IPS-18a (cell line): ENCODE measurements at regions not wholly inside any gene's neighbourhood (a gene's known extent, or its start where the extent isn't known, plus 50 kb on each side); places are given as distances from the start of the nearest gene placed in this dataset.

ENCODE experiments used
- H3K27ac ChIP-seq: one replicate; pipeline ENCODE4 v1.5.1; 2013; ENCODE audit warnings: low read length
- H3K27me3 ChIP-seq: one replicate; pipeline ENCODE4 v1.6.1; 2013; ENCODE audit warnings: mild to moderate bottlenecking, low read length; ENCODE audit not compliant: control insufficient read depth, insufficient read depth
- H3K36me3 ChIP-seq: one replicate; pipeline ENCODE4 v1.6.1; 2013; ENCODE audit warnings: low read depth, low read length; ENCODE audit not compliant: control insufficient read depth
- H3K4me1 ChIP-seq: one replicate; pipeline ENCODE4 v1.6.1; 2013; ENCODE audit warnings: low read depth, low read length; ENCODE audit not compliant: control insufficient read depth
- H3K4me3 ChIP-seq: one replicate; pipeline ENCODE4 v1.5.1; 2013; ENCODE audit warnings: low read length
- H3K9ac ChIP-seq: one replicate; pipeline ENCODE4 v1.6.1; 2013; ENCODE audit warnings: mild to moderate bottlenecking, low read length, moderate library complexity
- H3K9me3 ChIP-seq: one replicate; pipeline ENCODE4 v1.6.1; 2013; ENCODE audit warnings: low read depth, low read length; ENCODE audit not compliant: control insufficient read depth

- Histone ChIP-seq H3K9ac (no peak overlapping the region), H3K4me3 (no peak overlapping the region), H3K4me1 (no peaks in the 10 kb centered on the region), H3K27ac (no peak overlapping the region), H3K27me3 (no peaks in the 10 kb centered on the region), H3K9me3 (no peaks in the 10 kb centered on the region), H3K36me3 (no peaks in the 10 kb centered on the region)
Observed at GRCh38 chr5:67333171-67333570, 136.6 kb upstream of the CD180 start.

DNA sequence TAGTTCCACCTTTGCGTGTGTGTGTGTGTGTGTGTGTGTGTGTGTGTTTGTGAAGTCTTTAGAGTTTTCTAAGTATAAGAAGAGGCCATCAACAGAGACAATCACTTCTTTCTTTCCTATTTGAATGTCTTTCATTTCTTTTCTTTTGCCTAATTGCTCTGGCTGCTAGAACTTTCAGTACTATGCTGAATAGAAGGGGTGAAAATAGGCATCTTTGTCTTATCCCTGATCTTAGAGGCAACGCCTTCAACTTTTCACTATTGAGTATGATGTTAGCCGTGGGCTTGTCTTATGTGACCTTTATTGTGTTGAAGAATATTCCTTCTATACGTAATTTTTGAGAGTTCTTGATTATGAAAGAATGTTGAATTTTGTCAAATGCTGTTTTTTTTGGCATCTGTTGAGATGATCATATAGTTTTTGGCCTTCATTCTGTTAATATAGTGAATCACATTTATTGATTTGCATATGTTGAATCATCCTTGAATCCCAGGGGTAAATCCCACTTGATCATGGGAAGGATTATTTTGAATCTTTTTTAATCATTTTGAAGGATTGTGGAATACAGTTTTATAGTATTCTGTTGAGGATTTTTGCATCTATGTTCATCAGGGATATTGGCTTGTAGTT is 134.8 kb upstream of the CD180 start:
- no peaks in the 10 kb centered on the region for H3K36me3 ChIP-seq
- no peaks in the 10 kb centered on the region for H3K4me1 ChIP-seq
- no peak overlapping the region for H3K9ac ChIP-seq
- H3K27ac ChIP-seq = no peak overlapping the region
- no peaks in the 10 kb centered on the region for H3K27me3 ChIP-seq
- no peak overlapping the region for H3K4me3 ChIP-seq
- no peaks in the 10 kb centered on the region for H3K9me3 ChIP-seq

DNA sequence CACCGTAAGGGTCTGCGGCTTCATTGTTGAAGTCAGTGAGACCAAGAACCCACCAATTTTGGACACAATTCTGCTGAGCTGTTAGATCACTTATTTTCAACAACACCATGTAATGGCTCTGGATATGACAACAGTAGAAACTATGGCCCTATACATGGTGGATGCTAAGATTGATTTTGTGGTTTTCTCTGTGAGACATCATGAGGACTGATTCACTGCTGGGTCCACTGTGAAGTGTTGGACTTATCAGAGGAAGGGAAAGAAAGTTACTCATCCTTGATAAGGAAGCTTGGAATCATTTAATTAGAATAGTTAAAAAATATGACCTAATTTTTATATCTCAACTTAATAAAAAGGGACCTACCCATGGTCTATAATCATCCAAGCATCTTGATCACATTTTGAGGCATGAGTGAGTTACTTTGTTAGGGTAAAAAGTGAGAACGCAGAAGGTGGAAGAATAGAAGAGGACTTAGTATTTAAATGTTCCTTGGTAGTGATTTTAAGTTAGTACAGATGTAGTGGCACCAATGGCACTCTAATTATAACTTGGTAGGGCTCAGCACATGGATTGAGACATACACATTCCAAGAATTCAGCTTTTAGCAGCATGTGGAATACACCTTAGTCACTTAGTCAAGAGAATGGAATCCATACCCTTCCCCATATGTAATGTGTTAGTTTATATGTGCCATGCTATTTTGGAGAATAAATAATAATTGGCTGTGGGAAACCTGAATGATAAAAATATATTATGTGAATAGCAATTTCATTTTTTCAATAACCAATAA is 123.5 kb upstream of the CD180 start:
- no peak overlapping the region for H3K4me3 ChIP-seq
- H3K27me3 ChIP-seq = no peaks in the 10 kb centered on the region
- H3K9ac ChIP-seq = no peak overlapping the region
- H3K4me1 ChIP-seq = no peaks in the 10 kb centered on the region
- no peak overlapping the region for H3K27ac ChIP-seq
- H3K9me3 ChIP-seq = no peaks in the 10 kb centered on the region
- H3K36me3 ChIP-seq = no peaks in the 10 kb centered on the region

- Histone ChIP-seq H3K27ac (no peak overlapping the region), H3K9ac (no peak overlapping the region), H3K36me3 (no peaks in the 10 kb centered on the region), H3K27me3 (no peaks in the 10 kb centered on the region), H3K4me1 (no peaks in the 10 kb centered on the region), H3K4me3 (no peak overlapping the region), H3K9me3 (no peaks in the 10 kb centered on the region)
Observed at GRCh38 chr5:67318746-67319145, 122.1 kb upstream of the CD180 start.

DNA sequence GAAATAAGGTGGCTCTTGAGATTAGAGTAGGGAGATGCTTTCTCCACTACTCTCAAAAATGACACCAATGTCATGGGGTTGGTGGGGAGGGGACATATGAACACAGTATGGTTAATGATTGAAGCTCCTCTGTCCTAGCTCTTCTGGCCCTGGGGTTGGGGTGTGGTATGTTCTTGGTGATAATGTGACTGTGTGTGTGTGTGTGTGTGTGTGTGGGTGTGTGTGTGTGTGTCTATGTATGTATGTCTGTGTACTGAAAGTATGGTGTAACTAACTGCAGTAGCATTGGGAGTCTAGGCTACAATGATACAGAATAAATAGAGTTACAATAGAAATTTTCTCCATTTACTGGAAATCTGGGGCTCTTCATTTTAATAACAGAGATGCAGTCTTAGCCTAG is 121.0 kb upstream of the CD180 start:
- no peaks in the 10 kb centered on the region for H3K4me1 ChIP-seq
- H3K4me3 ChIP-seq = no peak overlapping the region
- H3K27me3 ChIP-seq = no peaks in the 10 kb centered on the region
- no peak overlapping the region for H3K9ac ChIP-seq
- H3K27ac ChIP-seq = no peak overlapping the region
- H3K36me3 ChIP-seq = no peaks in the 10 kb centered on the region
- H3K9me3 ChIP-seq = no peaks in the 10 kb centered on the region

DNA sequence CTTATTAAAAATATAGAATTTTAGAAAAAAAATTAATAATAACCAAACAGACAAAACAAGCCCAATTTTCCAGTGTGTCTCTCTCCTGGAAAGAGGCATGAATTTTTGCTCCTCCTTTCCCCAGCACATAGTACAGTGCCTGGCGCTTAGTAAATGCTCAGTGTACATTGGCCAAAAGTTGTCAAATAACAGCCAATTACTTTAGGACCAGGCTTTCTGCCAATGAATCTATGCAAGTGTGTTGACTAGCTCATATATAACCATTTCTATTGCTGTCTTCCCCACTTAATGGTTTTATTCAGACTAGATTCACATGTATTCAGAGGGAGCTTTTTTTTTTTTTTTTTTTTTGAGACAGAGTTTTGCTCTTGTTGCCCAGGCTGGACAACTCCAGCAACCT is 120.1 kb upstream of the CD180 start:
- H3K9ac ChIP-seq = no peak overlapping the region

GRCh38 chr5:67315082-67315989 is 118.7 kb upstream of the CD180 start:
- H3K27me3 ChIP-seq = no peaks in the 10 kb centered on the region
- H3K27ac ChIP-seq = no peak overlapping the region
- no peaks in the 10 kb centered on the region for H3K4me1 ChIP-seq
- no peaks in the 10 kb centered on the region for H3K36me3 ChIP-seq
- H3K9ac ChIP-seq = no peak overlapping the region
- H3K4me3 ChIP-seq = no peak overlapping the region
- H3K9me3 ChIP-seq = no peaks in the 10 kb centered on the region

More for the DNA sequence above, 120.1 kb upstream of the CD180 start:
- H3K36me3 ChIP-seq = no peaks in the 10 kb centered on the region
- H3K27ac ChIP-seq = no peak overlapping the region
- H3K9me3 ChIP-seq = no peaks in the 10 kb centered on the region
- H3K4me1 ChIP-seq = no peaks in the 10 kb centered on the region
- H3K4me3 ChIP-seq = no peak overlapping the region
- H3K27me3 ChIP-seq = no peaks in the 10 kb centered on the region

DNA sequence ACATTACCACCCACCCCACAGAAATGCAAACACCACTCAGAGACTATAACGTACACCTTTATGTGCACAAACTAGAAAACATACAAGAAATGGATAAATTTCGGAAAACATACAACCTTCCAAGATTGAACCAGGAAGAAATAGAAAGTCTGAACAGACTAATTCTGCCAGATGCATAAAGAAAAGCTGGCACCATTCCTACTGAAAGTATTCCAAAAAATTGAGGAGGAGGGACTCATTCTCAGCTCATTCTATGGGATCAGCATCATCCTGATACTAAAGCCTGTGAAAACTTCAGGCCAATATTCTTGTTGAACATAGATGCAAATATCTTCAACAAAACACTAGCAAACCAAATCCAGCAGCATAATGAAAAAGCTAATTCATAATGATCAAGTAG is 115.1 kb upstream of the CD180 start:
- H3K36me3 ChIP-seq = no peaks in the 10 kb centered on the region
- no peaks in the 10 kb centered on the region for H3K4me1 ChIP-seq
- H3K9ac ChIP-seq = no peak overlapping the region
- H3K4me3 ChIP-seq = no peak overlapping the region
- no peaks in the 10 kb centered on the region for H3K27me3 ChIP-seq
- no peaks in the 10 kb centered on the region for H3K9me3 ChIP-seq
- H3K27ac ChIP-seq = no peak overlapping the region

DNA sequence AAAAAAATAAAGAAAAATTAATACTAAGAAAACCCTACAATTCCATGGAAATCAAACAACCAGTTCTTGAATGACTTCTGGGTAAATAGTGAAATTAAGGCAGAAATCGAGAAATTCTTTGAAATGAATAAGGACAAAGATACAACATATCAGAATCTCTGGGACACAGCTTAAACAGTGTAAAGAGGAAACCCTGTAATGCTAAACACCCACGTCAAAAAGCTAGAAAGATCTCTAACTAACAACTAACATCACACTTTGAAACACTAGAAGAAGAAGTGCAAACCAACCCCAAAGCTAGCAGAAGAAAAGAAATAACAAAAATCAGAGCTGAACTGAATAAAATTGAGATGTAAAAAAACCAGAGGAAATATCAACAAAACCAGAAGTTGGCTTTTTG is 114.6 kb upstream of the CD180 start:
- Histone ChIP-seq H3K4me1 (no peaks in the 10 kb centered on the region), H3K4me3 (no peak overlapping the region), H3K9ac (no peak overlapping the region), H3K9me3 (no peaks in the 10 kb centered on the region), H3K27ac (no peak overlapping the region), H3K27me3 (no peaks in the 10 kb centered on the region), H3K36me3 (no peaks in the 10 kb centered on the region)

GRCh38 chr5:67310740-67311139 is 114.1 kb upstream of the CD180 start:
- no peak overlapping the region for H3K27ac ChIP-seq
- no peak overlapping the region for H3K9ac ChIP-seq

GRCh38 chr5:67310169-67310568 is 113.6 kb upstream of the CD180 start:
- Histone ChIP-seq H3K9me3 (no peaks in the 10 kb centered on the region), H3K27ac (no peak overlapping the region), H3K9ac (no peak overlapping the region), H3K27me3 (no peaks in the 10 kb centered on the region), H3K4me3 (no peak overlapping the region), H3K36me3 (no peaks in the 10 kb centered on the region), H3K4me1 (no peaks in the 10 kb centered on the region)

More at GRCh38 chr5:67310740-67311139, 114.1 kb upstream of the CD180 start:
- no peak overlapping the region for H3K4me3 ChIP-seq
- no peaks in the 10 kb centered on the region for H3K9me3 ChIP-seq
- no peaks in the 10 kb centered on the region for H3K36me3 ChIP-seq
- H3K27me3 ChIP-seq = no peaks in the 10 kb centered on the region
- H3K4me1 ChIP-seq = no peaks in the 10 kb centered on the region
